ENCODE measurements at regions not wholly inside any gene's neighbourhood (a gene's known extent, or its start where the extent isn't known, plus 50 kb on each side); places are given as distances from the start of the nearest gene placed in this dataset.
"Not testable (repeated sequence)": the region's sequence is repeated elsewhere in the genome, so short reads cannot be mapped to it uniquely, and the experiment has no call there.

GRCh38 chr5:82493221-82493620 lies 215.1 kb upstream of the RPS23 start:
- no peak for DNase-seq (ENCODE audit: low spot score)

DNA sequence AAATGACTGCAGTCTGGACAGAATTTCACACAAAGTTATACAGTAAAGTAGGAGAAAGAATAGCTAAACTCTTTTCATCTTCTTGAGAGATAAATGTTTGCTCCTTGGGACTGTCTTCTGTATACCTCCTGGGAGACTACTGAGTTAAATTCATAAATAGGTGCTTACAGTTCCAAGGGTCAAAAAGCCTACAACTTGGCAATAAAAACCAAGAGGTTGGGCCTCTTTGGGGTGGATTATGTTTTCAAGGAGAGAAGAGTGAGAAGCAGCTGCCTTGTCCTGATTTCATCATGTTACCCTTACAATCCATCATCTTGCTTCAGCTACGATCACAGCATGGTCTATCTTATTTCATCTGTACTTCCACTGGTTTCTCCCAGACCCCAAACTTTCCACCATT lies 213.2 kb upstream of the RPS23 start:
- DNase-seq (ENCODE audit: low spot score) = no peak

DNA sequence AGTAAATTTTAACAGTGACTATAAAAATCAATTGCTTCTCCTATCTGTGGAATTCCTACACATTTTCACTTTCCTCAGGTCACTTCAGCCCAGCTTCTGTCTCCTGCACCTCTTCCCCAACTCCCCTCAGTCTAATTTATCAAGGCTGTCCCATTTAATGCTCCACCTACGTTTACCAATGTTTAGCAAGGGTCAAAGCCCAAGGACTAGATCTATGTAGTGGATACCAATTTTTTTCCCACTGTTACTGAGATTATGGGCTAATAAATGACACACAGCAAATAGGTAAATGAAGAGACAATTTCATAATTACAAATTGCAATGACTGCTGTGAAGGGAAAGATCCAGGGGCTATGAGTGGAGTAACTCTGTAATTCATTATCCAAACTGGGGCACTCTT lies 211.5 kb upstream of the RPS23 start:
- DNase-seq (ENCODE audit: low spot score) = no peak

GRCh38 chr5:82487131-82487530 lies 209.0 kb upstream of the RPS23 start:
- no peak for DNase-seq (ENCODE audit: low spot score)

DNA sequence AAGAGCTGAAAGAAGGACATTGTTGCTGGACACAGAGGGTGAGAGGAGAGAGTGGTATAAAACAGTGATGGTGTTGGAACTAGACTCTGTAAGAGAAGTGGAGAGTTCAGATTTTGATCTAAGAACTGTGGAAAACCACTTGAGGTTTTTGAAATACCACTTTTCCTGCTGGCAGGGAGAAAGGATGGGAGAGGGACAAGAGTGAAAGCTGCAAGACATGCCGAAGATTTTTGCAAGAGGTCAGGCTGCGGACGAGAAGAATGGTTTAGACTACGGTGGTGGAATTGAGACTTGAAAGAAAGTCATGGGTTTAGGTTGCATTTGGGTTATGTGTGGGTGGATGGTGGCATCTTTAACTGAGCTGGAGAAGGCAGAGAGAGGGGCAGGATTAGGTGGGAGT lies 202.2 kb upstream of the RPS23 start:
- no peak for DNase-seq (ENCODE audit: low spot score)

- DNase-seq (ENCODE audit: low spot score) = no peak
Observed at GRCh38 chr5:82476155-82476554, 198.0 kb upstream of the RPS23 start.

DNA sequence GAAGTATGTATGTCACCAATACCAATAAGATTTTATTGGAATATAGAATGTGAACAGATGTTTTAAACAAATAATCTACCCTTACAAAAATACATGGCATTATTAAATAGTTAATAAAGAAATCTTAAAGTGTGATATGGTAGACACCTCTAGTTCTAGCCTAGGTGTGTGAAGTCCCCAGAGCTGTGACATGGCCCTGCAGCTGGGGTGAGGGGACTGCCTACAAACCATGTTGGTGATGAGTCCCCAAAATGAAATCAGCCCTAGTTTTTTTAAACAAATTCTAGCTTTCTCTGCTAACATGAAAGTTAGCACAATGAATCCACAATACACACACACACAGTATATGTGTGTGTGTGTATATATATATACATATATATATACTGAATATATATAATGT lies 195.1 kb upstream of the RPS23 start:
- DNase-seq (ENCODE audit: low spot score) = no peak

DNA sequence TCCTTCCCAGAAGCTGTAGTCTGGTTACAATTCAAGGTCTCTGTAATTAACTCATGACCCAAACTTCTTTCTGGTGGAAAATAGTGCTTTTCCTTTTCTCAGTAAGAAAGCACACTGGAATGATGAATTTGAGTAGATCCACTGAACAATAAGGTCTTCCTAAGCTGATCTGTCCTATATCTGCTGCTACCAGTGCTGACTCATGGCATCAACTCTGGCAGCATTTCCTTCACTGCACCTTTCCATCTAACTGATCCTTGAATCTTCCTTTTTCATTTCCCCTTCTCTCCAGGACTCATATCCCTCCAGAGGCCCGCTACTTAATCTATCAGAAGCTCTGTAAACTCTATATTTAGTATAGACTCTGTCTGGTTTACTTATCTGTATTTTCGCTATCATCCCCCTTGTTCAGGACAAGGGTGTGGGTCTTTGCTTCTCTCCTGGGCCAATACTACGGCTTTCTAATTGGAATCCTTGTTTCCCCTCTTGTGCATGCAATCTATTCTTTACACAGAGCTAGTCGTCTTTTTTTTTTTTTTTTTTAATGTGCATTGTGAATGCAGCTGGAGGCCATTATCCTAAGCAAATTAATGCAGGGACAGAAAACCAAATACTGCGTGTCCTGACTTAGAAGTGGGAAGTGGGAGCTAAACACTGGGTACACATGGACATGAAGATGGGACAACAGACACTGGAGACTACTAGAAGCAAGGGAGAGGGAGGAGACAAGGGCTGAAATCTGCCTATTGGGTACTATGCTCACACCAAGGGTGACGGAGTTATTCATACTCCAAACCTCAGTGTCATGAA lies 192.2 kb upstream of the RPS23 start:
- DNase-seq (ENCODE audit: low spot score) = no peak

DNA sequence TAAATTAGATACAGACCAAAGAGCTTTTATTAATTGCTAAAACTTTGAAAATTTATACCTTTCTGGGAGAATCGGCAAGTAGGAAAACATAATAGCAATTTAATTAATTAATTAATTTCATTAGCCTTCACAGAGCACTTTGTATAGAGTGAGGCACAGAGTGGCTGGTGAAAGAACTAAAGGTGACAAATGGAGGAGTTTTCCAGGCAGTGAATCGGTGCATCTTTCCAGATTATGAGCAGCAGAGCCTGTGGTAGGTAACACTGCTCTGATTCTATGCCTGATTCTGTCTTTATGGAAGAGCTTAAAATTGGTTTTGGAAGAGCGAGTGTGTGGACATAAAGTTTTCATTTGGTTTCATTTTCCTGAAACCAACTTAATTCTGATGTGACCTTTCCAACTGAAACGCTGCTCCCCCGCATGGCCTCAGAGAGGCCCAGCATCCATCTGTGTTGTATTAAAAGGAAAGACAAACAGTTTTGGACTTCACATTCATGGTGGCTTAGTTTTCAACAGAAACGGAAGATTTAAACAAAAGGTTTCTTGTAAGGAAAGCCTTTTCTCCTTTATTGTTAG lies 188.9 kb upstream of the RPS23 start:
- no peak for DNase-seq (ENCODE audit: low spot score)

GRCh38 chr5:82465235-82465634 lies 187.1 kb upstream of the RPS23 start:
- no peak for DNase-seq (ENCODE audit: low spot score)

- DNase-seq (ENCODE audit: low spot score) = no peak
Observed at GRCh38 chr5:82459626-82460025, 181.5 kb upstream of the RPS23 start.

- DNase-seq (ENCODE audit: low spot score) = not testable (repeated sequence)
Observed at GRCh38 chr5:82455317-82455716, 177.2 kb upstream of the RPS23 start.

- DNase-seq (ENCODE audit: low spot score) = no peak
Observed at GRCh38 chr5:82448374-82448773, 170.2 kb upstream of the RPS23 start.

GRCh38 chr5:82447913-82448312 lies 169.8 kb upstream of the RPS23 start:
- DNase-seq (ENCODE audit: low spot score) = no peak

DNA sequence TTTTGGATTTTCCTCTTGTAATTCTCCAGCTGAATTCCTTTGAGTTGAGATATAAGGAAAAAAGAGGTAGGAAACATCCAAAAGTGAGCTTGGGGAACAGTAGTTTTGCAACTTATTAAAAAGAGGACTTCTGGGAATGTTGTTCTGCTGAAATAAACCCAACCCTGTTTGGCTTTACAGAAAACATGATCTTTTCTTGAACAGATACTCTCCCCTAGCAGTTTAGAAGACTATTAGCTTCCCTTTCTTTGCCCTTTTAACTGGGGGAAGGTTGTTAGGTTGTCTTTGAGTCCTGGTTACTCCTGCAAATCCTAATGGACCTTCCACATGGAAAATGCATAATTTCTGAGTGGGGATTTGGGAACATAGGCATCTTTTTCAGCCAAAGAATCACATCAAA lies 168.7 kb upstream of the RPS23 start:
- DNase-seq (ENCODE audit: low spot score) = no peak

- no peak for DNase-seq (ENCODE audit: low spot score)
Observed at GRCh38 chr5:82445726-82446335, 167.7 kb upstream of the RPS23 start.

DNA sequence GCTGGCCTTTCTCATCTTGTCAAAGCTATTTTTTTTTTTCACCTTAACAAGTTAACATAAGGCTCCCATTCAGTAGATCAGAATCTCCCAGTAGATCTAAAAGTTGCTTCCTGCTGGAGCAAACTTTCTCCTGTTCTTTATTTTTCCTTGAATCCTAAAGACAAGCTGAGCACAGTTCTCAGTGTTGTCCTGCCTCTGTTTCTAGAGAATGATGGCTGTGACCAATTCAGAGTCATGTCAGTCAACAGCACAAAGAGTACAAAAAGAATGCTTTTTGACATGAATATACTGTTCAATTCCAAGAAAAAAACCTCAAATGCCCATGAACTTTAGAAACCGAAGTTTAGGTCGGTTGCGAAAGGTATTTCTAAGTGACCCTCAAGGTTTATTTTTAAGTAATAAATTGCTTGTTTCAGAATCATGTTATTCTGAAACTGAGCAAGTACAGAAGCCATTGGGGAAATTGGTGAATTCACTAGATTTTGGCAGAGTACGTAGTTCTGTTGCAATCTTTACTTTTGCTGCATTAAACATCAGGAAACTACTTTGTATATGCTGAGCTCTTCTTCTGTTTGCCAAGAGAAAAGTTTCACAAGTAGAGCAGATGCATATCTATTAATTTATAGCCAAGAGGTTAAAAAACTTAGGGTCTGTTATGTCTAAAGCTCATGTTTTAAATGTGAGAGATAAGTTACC lies 161.7 kb upstream of the RPS23 start:
- DNase-seq (ENCODE audit: low spot score) = no peak

DNA sequence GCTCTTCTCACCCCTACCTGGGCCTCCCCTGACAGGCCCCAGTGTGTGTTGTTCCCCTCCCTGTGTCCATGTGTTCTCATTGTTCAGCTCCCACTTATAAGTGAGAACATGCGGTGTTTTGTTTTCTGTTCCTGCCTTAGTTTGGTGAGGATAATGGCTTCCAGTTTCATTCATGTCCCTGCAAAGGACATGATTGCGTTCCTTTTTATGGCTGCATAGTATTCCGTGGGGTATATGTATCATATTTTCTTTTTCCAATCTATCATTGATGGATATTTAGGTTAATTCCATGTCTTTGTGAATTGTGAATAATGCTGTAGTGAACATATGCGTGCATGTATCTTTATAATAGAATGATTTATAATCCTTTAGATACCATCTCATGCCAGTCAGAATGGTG lies 159.4 kb upstream of the RPS23 start:
- DNase-seq (ENCODE audit: low spot score) = not testable (repeated sequence)

DNA sequence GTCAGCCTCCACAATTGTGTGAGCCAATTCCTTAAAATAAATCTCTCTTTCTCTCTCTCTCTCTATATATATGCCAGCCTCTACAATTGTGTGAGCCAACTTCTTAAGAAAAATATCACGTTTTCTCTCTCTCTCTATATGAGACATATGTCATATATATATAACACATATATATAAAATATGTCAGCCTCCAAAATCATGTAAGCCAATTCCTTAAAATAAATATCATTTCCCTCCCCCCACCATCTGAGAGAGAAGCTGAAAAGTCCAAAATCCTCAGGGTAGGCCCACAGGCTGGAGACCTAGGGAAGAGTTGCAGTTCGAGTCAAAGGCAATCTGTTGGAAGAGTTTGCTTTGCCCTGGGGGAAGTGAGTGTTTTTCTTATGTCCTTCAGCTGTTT lies 158.1 kb upstream of the RPS23 start:
- no peak for DNase-seq (ENCODE audit: low spot score)

- not testable (repeated sequence) for DNase-seq (ENCODE audit: low spot score)
Observed at GRCh38 chr5:82434696-82435660, 156.8 kb upstream of the RPS23 start.

DNA sequence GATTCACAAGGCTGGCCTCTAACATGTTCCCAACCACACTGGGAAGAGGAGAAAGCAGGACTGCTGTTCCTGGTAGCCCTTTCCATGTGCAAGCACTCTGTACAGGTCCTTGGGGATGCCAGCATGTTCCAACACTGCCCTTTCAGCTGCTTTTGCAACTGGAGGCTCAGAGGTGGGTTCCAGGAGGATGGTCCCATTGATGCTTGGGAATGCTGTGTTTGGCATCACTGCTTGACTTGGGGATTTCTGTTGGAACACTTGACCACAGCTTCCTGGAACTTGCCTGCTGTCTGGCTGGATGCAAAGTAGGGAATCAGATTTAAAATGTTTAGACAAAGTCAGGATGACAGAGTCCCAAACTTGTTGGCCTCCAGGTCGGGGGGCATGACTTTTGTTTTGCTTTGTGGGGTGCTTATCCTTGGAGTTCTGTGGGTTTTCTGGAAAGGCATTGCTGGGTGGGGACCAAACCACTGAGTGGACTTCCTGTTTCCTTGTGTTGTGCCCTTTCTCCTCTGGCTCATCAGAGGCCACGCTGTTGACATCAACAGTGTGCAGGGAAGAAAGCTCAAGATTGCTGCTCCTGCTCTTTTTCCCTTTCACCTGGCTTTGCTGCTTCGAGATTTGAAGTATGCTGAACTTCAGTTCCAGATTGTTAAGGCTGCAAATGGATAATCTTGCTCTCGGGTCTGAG lies 148.5 kb upstream of the RPS23 start:
- no peak for DNase-seq (ENCODE audit: low spot score)

Measured in activated CD4-positive, alpha-beta T cell treated with anti-CD3 and anti-CD28 coated beads, Interleukin-2, Interleukin-4, amounts not matched to agents 100 ng/mL and 50 ng/mL, durations not matched to agents 16 hours and 8 hours (primary cell).